ENCODE measurements at regions not wholly inside any gene's neighbourhood (a gene's known extent, or its start where the extent isn't known, plus 50 kb on each side); places are given as distances from the start of the nearest gene placed in this dataset.
"Not testable (repeated sequence)": the region's sequence is repeated elsewhere in the genome, so short reads cannot be mapped to it uniquely, and the experiment has no call there.

- ATAC-seq, FAIRE-seq: not testable (repeated sequence)
These were observed 644.7 kb upstream of the KCNMB2 start for GRCh38 chr3:177891569-177891968.

DNA sequence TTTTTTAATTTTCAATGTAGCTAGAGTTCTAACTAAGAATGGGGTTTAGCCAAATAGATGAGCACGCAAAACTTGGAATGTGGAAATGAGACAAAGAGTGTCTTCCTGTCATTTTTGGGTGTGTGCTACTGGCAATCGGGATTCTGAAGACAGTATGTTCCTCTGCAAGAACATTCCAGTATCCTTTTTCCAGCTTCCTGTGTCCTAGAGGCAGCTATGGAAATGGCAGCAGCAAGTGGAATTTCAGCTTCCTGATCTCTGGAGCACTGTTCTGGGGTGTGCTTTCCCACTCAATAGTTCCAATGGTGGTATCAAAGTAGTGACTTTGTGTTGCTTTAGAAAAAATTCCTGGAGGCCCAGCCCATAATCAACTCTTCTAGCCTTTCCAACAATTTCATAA is 642.9 kb upstream of the KCNMB2 start:
- Histone ChIP-seq H3K36me3 (replicated peaks in 1 of 2; ENCODE audit: control insufficient read depth in 1 of 2, insufficient read depth in 2 of 2, low read length in 2 of 2) (no peaks in the 10 kb centered on the region), H3K4me1 (ENCODE audit: insufficient read depth, low read length) (no peaks in the 10 kb centered on the region), H3K79me2 (ENCODE audit: insufficient read depth, low read length) (no peaks in the 10 kb centered on the region), H3K4me2 (ENCODE audit: low read depth, low read length) (no peak overlapping the region), H3K4me3 (replicated peaks in 1 of 3; ENCODE audit: insufficient read depth in 1 of 3, low read depth in 2 of 3, low read length in 3 of 3) (no peak overlapping the region), H3K9ac (ENCODE audit: insufficient read depth, low read depth, low read length) (no peak overlapping the region), H3K27me3 (ENCODE audit: control insufficient read depth in 1 of 2, insufficient read depth in 2 of 2, low read length in 2 of 2) (no peaks in the 10 kb centered on the region), H3K9me3 (ENCODE audit: low read length) (no peaks in the 10 kb centered on the region), H2AFZ (ENCODE audit: low read length) (no peak overlapping the region), H3K27ac (ENCODE audit: extremely low read length, insufficient read depth, low read length) (no peak overlapping the region), H4K20me1 (ENCODE audit: insufficient read depth, low read length) (no peaks in the 10 kb centered on the region)
- CTCF ChIA-PET (ENCODE audit: low intra/inter-chr PET ratio, low total read pairs), result no interaction called here
- FAIRE-seq (no peak), DNase-seq (ENCODE audit: low spot score) (no peak), ATAC-seq (peak; percentile 67)
- intact Hi-C loops (cut with micrococcal nuclease; ENCODE audit: unreplicated experiment), result no loop called here
- no TSS peak for BruUV-seq (replicated peaks)
- POLR2A ChIA-PET, result no interaction called here
- no peak for TF ChIP-seq ZNF12 (CRISPR knock-in tag; IDR thresholded peaks at IDR 0.05)
- TF ChIP-seq CC2D1A (CRISPR knock-in tag; IDR thresholded peaks at IDR 0.05), result no peak
- TF ChIP-seq ZMYM2 (CRISPR knock-in tag; IDR thresholded peaks at IDR 0.05), result no peak
- TF ChIP-seq ARNT (IDR thresholded peaks at IDR 0.05), result no peak
- TF ChIP-seq, protein P1, sequence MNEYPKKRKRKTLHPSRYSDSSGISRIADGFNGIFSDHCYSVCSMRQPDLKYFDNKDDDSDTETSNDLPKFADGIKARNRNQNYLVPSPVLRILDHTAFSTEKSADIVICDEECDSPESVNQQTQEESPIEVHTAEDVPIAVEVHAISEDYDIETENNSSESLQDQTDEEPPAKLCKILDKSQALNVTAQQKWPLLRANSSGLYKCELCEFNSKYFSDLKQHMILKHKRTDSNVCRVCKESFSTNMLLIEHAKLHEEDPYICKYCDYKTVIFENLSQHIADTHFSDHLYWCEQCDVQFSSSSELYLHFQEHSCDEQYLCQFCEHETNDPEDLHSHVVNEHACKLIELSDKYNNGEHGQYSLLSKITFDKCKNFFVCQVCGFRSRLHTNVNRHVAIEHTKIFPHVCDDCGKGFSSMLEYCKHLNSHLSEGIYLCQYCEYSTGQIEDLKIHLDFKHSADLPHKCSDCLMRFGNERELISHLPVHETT (CRISPR knock-in tag; conservative IDR thresholded peaks at IDR 0.05), result no peak
- no peak for TF ChIP-seq KDM4B (CRISPR knock-in tag; IDR thresholded peaks at IDR 0.05)
- TF ChIP-seq NR2F6 (IDR thresholded peaks at IDR 0.05), result no peak
- TF ChIP-seq NR2F6 (CRISPR knock-in tag; IDR thresholded peaks at IDR 0.05), result no peak
- TF ChIP-seq ATF7-NPFF (CRISPR knock-in tag; IDR thresholded peaks at IDR 0.05; ENCODE audit: low read depth), result no peak
- no peak for TF ChIP-seq ZNF431 (CRISPR knock-in tag; IDR thresholded peaks at IDR 0.05; ENCODE audit: borderline replicate concordance, low read depth)
- TF ChIP-seq ZNF562 (CRISPR knock-in tag; IDR thresholded peaks at IDR 0.05; ENCODE audit: borderline replicate concordance), result no peak
- no peak for TF ChIP-seq IKZF1 (IDR thresholded peaks at IDR 0.05)
- TF ChIP-seq ZNF703 (CRISPR knock-in tag; IDR thresholded peaks at IDR 0.05; ENCODE audit: borderline replicate concordance), result no peak
- no peak for TF ChIP-seq ZNF264 (CRISPR knock-in tag; IDR thresholded peaks at IDR 0.05)
- no peak for TF ChIP-seq ZNF780A (CRISPR knock-in tag; IDR thresholded peaks at IDR 0.05)
- no peak for TF ChIP-seq ZNF451 (CRISPR knock-in tag; IDR thresholded peaks at IDR 0.05)
- in situ Hi-C loops (cut with HindIII; ENCODE audit: extremely low pct_ligation_motif_present, low pct_unique_long_range_greater_than_20kb), result no loop called here
- 57% methylated on average over 2 of the region's 2 CpGs for WGBS (ENCODE audit: low lambda C conversion rate)

More at GRCh38 chr3:177891569-177891968, 644.7 kb upstream of the KCNMB2 start:
- DNase-seq (ENCODE audit: low spot score); POLR2A ChIA-PET; in situ Hi-C loops (cut with HindIII; ENCODE audit: extremely low pct_ligation_motif_present, low pct_unique_long_range_greater_than_20kb); H3K27me3 ChIP-seq (ENCODE audit: control insufficient read depth in 1 of 2, insufficient read depth in 2 of 2, low read length in 2 of 2); H3K79me2 ChIP-seq (ENCODE audit: insufficient read depth, low read length); H4K20me1 ChIP-seq (ENCODE audit: insufficient read depth, low read length); CTCF ChIA-PET (ENCODE audit: low intra/inter-chr PET ratio, low total read pairs); BruUV-seq (replicated peaks); H3K9ac ChIP-seq (ENCODE audit: insufficient read depth, low read depth, low read length); H3K36me3 ChIP-seq (replicated peaks in 1 of 2; ENCODE audit: control insufficient read depth in 1 of 2, insufficient read depth in 2 of 2, low read length in 2 of 2); H3K27ac ChIP-seq (ENCODE audit: extremely low read length, insufficient read depth, low read length); H3K4me3 ChIP-seq (replicated peaks in 1 of 3; ENCODE audit: insufficient read depth in 1 of 3, low read depth in 2 of 3, low read length in 3 of 3); H3K4me2 ChIP-seq (ENCODE audit: low read depth, low read length); H3K9me3 ChIP-seq (ENCODE audit: low read length); H3K4me1 ChIP-seq (ENCODE audit: insufficient read depth, low read length); intact Hi-C loops (cut with micrococcal nuclease; ENCODE audit: unreplicated experiment); H2AFZ ChIP-seq (ENCODE audit: low read length): not testable (repeated sequence)
- 84% methylated on average over 6 of the region's 29 CpGs for WGBS (ENCODE audit: low lambda C conversion rate)
